ENCODE measurements at regions not wholly inside any gene's neighbourhood (a gene's known extent, or its start where the extent isn't known, plus 50 kb on each side); places are given as distances from the start of the nearest gene placed in this dataset.

GRCh38 chr12:24152270-24152669 lies 202.8 kb upstream of the SOX5 start:
- Histone ChIP-seq H3K9me1 (replicated peaks; ENCODE audit: control insufficient read depth, extremely low read depth, insufficient read depth, low read length) (no peaks in the 10 kb centered on the region), H3K4me3 (replicated peaks in 1 of 3; ENCODE audit: insufficient read depth in 1 of 3, low read depth in 1 of 3, low read length in 3 of 3) (no peak overlapping the region), H3K79me2 (ENCODE audit: control insufficient read depth, insufficient read depth, low read length) (no peaks in the 10 kb centered on the region), H3K9me3 (replicated peaks; ENCODE audit: control insufficient read depth, insufficient read depth, low read length) (no peaks in the 10 kb centered on the region), H3K36me3 (ENCODE audit: control insufficient read depth in 2 of 2, extremely low read depth in 1 of 2, insufficient read depth in 2 of 2, low read length in 2 of 2) (no peaks in the 10 kb centered on the region), H2AFZ (ENCODE audit: low read depth, low read length) (no peak overlapping the region), H4K20me1 (replicated peaks; ENCODE audit: control insufficient read depth, extremely low read depth, insufficient read depth, low read length) (no peaks in the 10 kb centered on the region), H3K4me1 (ENCODE audit: control insufficient read depth, extremely low read depth, insufficient read depth, low read length) (no peaks in the 10 kb centered on the region), H3K27ac (ENCODE audit: insufficient read depth, low read depth, low read length) (no peak overlapping the region), H3K9ac (replicated peaks; ENCODE audit: extremely low read depth, insufficient read depth, low read length) (no peak overlapping the region), H3K4me2 (ENCODE audit: insufficient read depth, low read length) (no peak overlapping the region), H3K27me3 (ENCODE audit: control insufficient read depth in 2 of 2, insufficient read depth in 2 of 2, low read length in 2 of 2) (no peaks in the 10 kb centered on the region)
- no TSS peak for BruUV-seq (replicated peaks)
- ChIA-PET POLR2A (no interaction called here), CTCF (interaction anchor here (1.0 kb wide), 1 partner anchor 8 kb away, joined by 3 read pairs; no protein-coding TSS in a partner anchor)
- no peak for TF ChIP-seq MYC (IDR thresholded peaks at IDR 0.05; ENCODE audit: low read depth, low read length)
- dilution Hi-C loops (cut with MboI; ENCODE audit: extremely low pct_ligation_motif_present, low sequenced_read_pairs) (no loop called here), intact Hi-C loops (cut with micrococcal nuclease) (no loop called here)
- FAIRE-seq (no peak), DNase-seq (ENCODE audit: low read depth, low spot score) (no peak)

- ChIA-PET POLR2A (no interaction called here), CTCF (no interaction called here)
- H3K4me3 ChIP-seq (replicated peaks in 1 of 3; ENCODE audit: insufficient read depth in 1 of 3, low read depth in 1 of 3, low read length in 3 of 3), result no peak overlapping the region
- DNase-seq (ENCODE audit: low read depth, low spot score) (no peak), FAIRE-seq (no peak)
- TF ChIP-seq EZH2 (IDR thresholded peaks at IDR 0.05; ENCODE audit: borderline replicate concordance, low read depth, low read length, severe bottlenecking), result no peak
- no peak for TF ChIP-seq JUN (IDR thresholded peaks at IDR 0.05; ENCODE audit: borderline replicate concordance, insufficient read depth, insufficient read length, low read depth)
- TF ChIP-seq FOS (IDR thresholded peaks at IDR 0.05; ENCODE audit: borderline replicate concordance, insufficient read depth, low read length), result no peak
- no peak for TF ChIP-seq MYC (IDR thresholded peaks at IDR 0.05; ENCODE audit: low read depth, low read length)
- TF ChIP-seq CTCF (IDR thresholded peaks at IDR 0.05; ENCODE audit: extremely low read depth in 1 of 2, insufficient read depth in 1 of 2, low read depth in 1 of 2, low read length in 2 of 2), result no peak
- TF ChIP-seq MAX (IDR thresholded peaks at IDR 0.05; ENCODE audit: insufficient read depth, insufficient read length), result no peak
- no peaks in the 10 kb centered on the region for H4K20me1 ChIP-seq (replicated peaks; ENCODE audit: control insufficient read depth, extremely low read depth, insufficient read depth, low read length)
- no peak overlapping the region for H3K27ac ChIP-seq (ENCODE audit: insufficient read depth, low read depth, low read length)
- H3K36me3 ChIP-seq (ENCODE audit: control insufficient read depth in 2 of 2, extremely low read depth in 1 of 2, insufficient read depth in 2 of 2, low read length in 2 of 2), result no peaks in the 10 kb centered on the region
- no peaks in the 10 kb centered on the region for H3K4me1 ChIP-seq (ENCODE audit: control insufficient read depth, extremely low read depth, insufficient read depth, low read length)
- dilution Hi-C loops (cut with MboI; ENCODE audit: extremely low pct_ligation_motif_present, low sequenced_read_pairs) (no loop called here), intact Hi-C loops (cut with micrococcal nuclease) (no loop called here)
- no TSS peak for BruUV-seq (replicated peaks)
- no peak overlapping the region for H3K4me2 ChIP-seq (ENCODE audit: insufficient read depth, low read length)
- no peak overlapping the region for H2AFZ ChIP-seq (ENCODE audit: low read depth, low read length)
- no peaks in the 10 kb centered on the region for H3K9me3 ChIP-seq (replicated peaks; ENCODE audit: control insufficient read depth, insufficient read depth, low read length)
- H3K9me1 ChIP-seq (replicated peaks; ENCODE audit: control insufficient read depth, extremely low read depth, insufficient read depth, low read length), result no peaks in the 10 kb centered on the region
- H3K79me2 ChIP-seq (ENCODE audit: control insufficient read depth, insufficient read depth, low read length), result no peaks in the 10 kb centered on the region
- no peak overlapping the region for H3K9ac ChIP-seq (replicated peaks; ENCODE audit: extremely low read depth, insufficient read depth, low read length)
- H3K27me3 ChIP-seq (ENCODE audit: control insufficient read depth in 2 of 2, insufficient read depth in 2 of 2, low read length in 2 of 2), result no peaks in the 10 kb centered on the region
Observed at GRCh38 chr12:24143928-24144327, 194.5 kb upstream of the SOX5 start.
